ENCODE measurements at regions not wholly inside any gene's neighbourhood (a gene's known extent, or its start where the extent isn't known, plus 50 kb on each side); places are given as distances from the start of the nearest gene placed in this dataset.
"Not testable (repeated sequence)": the region's sequence is repeated elsewhere in the genome, so short reads cannot be mapped to it uniquely, and the experiment has no call there.

- TF ChIP-seq CHD1 (IDR thresholded peaks at IDR 0.05; ENCODE audit: low read depth, low read length); CTCF (IDR thresholded peaks at IDR 0.05; ENCODE audit: control extremely low read depth in 1 of 3, insufficient read depth in 1 of 3, low read depth in 1 of 3, low read length in 3 of 3): not testable (repeated sequence)
Measured at GRCh38 chr2:35478121-35478520, 877.5 kb upstream of the CRIM1 start.

Data from H1 (cell line).